Stimulated activated CD8-positive, alpha-beta memory T cell treated with anti-CD3 and anti-CD28 coated beads, Interleukin-15, amount 100 ng/mL, for 24 hours (primary cell): ENCODE measurements at regions not wholly inside any gene's neighbourhood (a gene's known extent, or its start where the extent isn't known, plus 50 kb on each side); places are given as distances from the start of the nearest gene placed in this dataset.

ENCODE experiments used
- DNase-seq: peaks from one replicate; pipeline ENCODE4 v3.0.0-alpha.2; 2020; ENCODE audit warnings: low read depth

DNA sequence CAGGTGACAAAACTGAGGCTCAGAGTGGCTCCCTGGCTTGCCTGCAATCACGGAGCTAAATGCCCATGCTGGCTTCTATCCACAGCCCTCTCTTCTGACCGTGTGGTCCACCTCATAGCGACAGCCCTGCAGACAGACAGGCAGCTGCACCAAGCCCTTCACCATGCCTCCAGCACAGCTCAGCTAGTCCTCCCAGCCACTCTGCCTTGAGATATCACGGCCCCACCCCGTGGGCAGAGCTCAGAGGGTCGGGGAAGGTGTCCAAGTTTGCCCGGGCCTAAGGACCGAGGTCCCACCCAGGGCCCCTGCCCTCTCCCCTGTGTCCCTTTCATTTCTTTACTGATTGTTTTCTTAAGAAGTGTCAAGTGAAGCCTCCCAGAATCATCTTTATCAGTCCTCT, 128.2 kb upstream of the GLI2 start:
- no peak for DNase-seq

DNA sequence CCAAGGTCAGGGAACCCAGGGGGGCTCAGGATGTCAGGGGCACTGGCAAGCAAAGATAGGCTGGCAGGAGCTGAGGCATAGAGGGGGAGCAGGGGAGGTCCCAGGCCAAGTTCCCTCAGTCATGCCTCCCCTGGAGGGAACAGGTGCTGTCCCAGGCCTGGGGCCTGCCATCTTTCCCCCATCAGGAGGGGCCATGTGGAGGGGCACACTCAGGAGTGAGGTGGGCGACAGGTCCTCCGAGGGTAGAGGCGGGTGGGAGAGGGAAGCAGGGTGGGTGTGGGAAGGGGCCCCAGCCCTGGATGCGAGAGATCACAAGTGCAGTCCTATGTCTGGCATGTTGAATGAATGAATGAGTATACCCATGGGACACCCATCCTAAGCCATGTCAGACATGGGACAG, 127.7 kb upstream of the GLI2 start:
- no peak for DNase-seq

GRCh38 chr2:120609826-120610395, 125.8 kb upstream of the GLI2 start:
- no peak for DNase-seq

GRCh38 chr2:120611016-120611415, 124.7 kb upstream of the GLI2 start:
- no peak for DNase-seq

GRCh38 chr2:120611961-120612360, 123.7 kb upstream of the GLI2 start:
- no peak for DNase-seq

- DNase-seq = no peak
These were observed 123.2 kb upstream of the GLI2 start for GRCh38 chr2:120612471-120612870.

GRCh38 chr2:120612931-120613330, 122.7 kb upstream of the GLI2 start:
- DNase-seq = no peak

DNA sequence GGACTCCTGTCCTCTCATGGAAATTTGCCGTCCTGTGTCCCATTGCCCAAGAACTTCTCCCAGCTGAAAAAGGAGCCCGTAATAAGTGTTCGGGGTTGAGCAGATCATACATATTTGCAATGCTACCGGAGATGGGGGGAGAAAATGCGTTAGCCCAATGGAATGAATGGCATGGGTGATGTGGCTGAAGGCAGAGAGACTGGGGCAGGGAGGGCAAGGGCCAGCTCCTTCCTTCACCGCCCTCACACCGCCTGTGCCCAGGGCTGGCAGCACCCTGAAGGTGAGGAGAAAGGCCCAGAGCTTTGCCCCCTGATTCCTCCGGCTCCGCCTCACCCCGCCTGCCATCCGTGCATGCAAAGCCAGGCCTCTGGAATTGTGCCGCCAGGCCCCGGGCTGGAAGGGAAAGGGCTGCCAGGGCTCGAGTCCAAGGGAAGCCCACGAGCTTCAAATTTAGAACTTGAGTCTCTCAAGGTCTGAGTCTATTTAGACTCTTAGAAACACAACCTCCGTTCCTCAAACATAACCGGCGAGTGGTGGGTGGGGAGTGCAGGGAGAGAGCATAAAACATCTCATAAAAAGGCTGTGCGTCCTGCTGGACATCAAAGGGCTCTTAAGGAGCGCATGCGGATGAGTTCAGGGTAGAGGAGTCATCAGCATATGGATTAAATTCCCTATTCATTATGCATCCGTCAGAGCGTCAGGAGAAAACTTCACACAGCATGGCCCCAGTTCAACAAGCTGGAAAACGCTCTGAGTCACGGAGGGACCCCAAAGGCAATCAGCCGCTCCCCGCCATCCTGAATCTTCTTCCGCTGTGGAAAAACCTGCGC, 121.7 kb upstream of the GLI2 start:
- DNase-seq = no peak

- no peak for DNase-seq
These were observed 120.8 kb upstream of the GLI2 start for GRCh38 chr2:120614901-120615300.

DNA sequence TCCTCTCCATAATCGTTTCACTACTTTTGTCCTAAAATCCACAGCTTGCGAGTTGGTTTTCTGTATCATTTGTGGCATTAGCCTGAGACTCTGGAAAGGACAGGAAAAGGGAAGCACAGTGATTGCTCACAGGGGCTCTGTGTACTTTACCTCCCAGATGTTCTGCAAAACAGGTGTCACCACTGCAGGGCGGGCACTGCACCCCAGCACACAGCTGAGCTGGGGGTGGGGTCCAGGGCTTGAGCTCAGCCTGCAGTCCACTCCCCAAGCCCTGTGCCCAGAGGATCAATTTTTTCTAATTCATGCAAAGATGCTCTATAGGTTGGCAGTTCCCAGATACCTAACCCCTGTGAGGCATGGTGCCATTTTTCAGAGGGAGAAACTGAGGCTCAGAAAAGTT, 119.4 kb upstream of the GLI2 start:
- DNase-seq = no peak

GRCh38 chr2:120617055-120617454, 118.6 kb upstream of the GLI2 start:
- DNase-seq = no peak

GRCh38 chr2:120618830-120619229, 116.8 kb upstream of the GLI2 start:
- no peak for DNase-seq

DNA sequence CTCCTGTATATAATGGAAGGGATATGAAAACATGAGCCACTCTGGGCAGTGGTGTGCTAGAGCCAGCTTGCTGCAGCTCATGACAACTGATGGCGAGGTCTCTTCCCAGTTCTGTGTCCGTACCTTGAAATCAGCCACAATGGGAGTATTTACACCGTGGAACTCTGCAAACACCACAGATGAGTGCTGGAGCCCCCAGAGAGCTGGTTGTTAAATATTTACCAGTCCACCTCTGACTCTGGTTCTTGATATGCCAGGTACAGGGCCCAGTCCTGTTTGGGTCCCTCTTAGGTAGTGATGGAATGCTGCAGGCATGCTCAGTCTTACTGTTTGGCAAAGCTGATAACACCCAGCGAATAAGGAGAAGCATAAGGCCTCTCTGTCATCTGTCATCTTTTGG, 116.1 kb upstream of the GLI2 start:
- DNase-seq = no peak

GRCh38 chr2:120620025-120620793, 115.5 kb upstream of the GLI2 start:
- no peak for DNase-seq

- DNase-seq = no peak
These were observed 113.4 kb upstream of the GLI2 start for GRCh38 chr2:120622159-120622869.

GRCh38 chr2:120622886-120623753, 112.5 kb upstream of the GLI2 start:
- DNase-seq = no peak

GRCh38 chr2:120624061-120624737, 111.5 kb upstream of the GLI2 start:
- DNase-seq = no peak

DNA sequence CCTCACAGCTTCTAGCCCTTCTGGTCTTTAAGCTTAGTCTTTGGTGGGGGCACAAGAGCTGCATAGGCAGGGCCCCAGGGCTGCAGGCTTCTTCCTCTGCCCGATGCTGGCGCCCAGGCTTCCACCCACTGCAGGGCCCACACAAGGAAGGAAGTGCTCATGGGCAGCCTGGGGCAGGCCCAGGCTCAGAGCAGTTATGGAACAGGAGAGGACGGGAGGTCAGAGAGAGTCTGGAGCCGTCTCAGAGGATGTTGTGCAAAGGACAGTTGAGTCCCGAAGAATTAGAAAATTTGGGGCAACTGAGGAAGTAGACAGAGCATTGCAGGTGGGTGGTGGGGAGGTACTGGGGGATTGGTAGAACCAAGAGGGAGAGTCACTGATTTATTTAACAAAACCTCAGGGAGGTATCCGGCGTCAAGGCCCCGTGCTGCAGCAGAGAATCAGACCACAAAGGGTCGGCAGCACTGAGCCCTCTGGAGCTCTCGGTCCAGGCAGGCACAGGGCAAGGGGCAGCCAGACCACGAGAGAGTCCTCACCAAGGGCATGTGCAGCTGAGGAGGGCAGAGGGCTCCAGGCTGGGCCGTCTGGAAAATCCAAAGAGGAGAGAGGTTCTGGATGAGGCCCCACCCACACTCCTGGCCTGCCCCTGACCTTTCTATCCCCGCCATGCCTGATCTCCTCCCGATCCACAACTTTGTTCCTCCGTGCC, 110.8 kb upstream of the GLI2 start:
- no peak for DNase-seq

DNA sequence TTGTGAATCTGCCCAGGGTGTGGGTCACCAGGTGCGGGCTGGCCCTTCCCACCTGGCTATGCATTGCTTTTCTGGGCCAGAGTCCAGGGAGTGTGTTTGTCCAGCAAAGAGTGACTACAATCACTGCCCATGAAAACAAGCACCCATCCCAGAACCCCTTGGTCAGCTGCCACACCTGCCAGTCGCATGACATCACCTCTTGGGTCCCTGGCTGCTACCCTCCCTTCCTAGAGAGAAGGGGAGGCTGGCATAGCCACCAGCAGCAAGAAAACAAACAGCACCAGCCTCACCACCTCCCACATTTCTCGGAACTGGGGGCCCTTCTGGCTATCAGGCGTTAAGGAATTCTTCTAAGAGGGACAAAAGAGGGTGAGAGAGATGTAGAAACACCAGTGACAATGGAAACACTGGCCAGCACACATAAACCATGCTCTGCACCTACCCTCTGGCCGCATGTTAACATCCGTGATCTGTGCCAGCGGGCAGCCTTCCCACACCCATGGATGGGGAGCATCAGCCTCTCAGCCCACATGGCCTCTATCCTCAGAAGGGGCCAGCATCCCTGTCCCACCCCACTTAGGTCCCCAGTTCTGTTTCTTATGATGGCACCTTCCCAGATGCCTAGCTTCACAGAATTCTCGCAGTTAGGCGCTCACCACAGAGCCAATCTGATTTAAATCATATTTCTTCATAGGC, 109.7 kb upstream of the GLI2 start:
- no peak for DNase-seq

DNA sequence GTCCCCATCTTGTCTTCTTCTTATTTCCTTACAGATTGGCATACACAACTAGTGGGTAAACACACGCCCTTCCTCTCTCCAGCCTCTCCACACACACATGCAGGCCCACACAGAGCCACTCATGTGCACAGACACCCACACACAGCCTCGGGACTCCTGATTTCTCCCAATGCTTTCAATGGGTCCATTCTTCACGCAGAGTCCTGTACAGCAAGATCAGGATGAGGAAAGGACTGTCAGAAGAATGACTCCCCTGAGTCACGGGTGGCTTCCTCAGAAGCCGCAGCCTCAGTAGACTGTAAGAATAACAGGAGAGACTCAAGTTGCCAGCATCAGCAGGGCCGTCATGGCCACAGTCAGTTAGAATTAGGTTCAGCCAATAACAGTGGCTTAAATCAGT, 109.1 kb upstream of the GLI2 start:
- DNase-seq = no peak
